Neural cell (in vitro differentiated cells): ENCODE measurements at regions not wholly inside any gene's neighbourhood (a gene's known extent, or its start where the extent isn't known, plus 50 kb on each side); places are given as distances from the start of the nearest gene placed in this dataset.

Experiments
- CTCF ChIP-seq: fragments of 450-650 bp; IDR thresholded peaks from 2 replicates; pipeline ENCODE4 v1.5.1; 2014; ENCODE audit warnings: antibody characterized with exemption, mild to moderate bottlenecking, moderate library complexity; ENCODE audit not compliant: poor library complexity, severe bottlenecking
- EP300 ChIP-seq: fragments of 450-650 bp; conservative IDR thresholded peaks from 2 replicates; pipeline ENCODE4 v1.6.1; 2014; ENCODE audit warnings: antibody characterized with exemption, mild to moderate bottlenecking, moderate library complexity; ENCODE audit not compliant: poor library complexity, severe bottlenecking
- EZH2 ChIP-seq: fragments of 200-600, 300-800 bp; shearing (Covaris generic), sonication (generic); IDR thresholded peaks from 2 replicates; pipeline ENCODE4 v1.6.1; 2014; ENCODE audit warnings: antibody characterized with exemption, low read length, borderline replicate concordance, mild to moderate bottlenecking; ENCODE audit not compliant: insufficient read depth, poor library complexity, severe bottlenecking
- POLR2AphosphoS5 ChIP-seq: IDR thresholded peaks from 2 replicates; pipeline ENCODE4 v1.6.1; 2012
- RAD21 ChIP-seq: fragments of 450-650 bp; conservative IDR thresholded peaks from 2 replicates; pipeline ENCODE4 v1.6.1; 2014; ENCODE audit warnings: antibody characterized with exemption, mild to moderate bottlenecking, moderate library complexity
- REST ChIP-seq: IDR thresholded peaks from 2 replicates; pipeline ENCODE4 v1.6.1; 2012; ENCODE audit warnings: borderline replicate concordance
- SMC3 ChIP-seq: fragments of 450-650 bp; conservative IDR thresholded peaks from 2 replicates; pipeline ENCODE4 v1.6.1; 2014; ENCODE audit warnings: antibody characterized with exemption, mild to moderate bottlenecking, moderate library complexity; ENCODE audit not compliant: poor library complexity
- TAF1 ChIP-seq: IDR thresholded peaks from 2 replicates; pipeline ENCODE4 v1.6.1; 2012; ENCODE audit warnings: low read depth

- TF ChIP-seq CTCF (no peak), EZH2 (no peak), EP300 (no peak), TAF1 (no peak), POLR2AphosphoS5 (no peak), SMC3 (no peak), RAD21 (no peak), REST (no peak)
These were observed 189.1 kb downstream of the BMP2 start for GRCh38 chr20:6956574-6956973.
